Bronchial epithelial cell (primary cell): ENCODE measurements at regions not wholly inside any gene's neighbourhood (a gene's known extent, or its start where the extent isn't known, plus 50 kb on each side); places are given as distances from the start of the nearest gene placed in this dataset.
A peak's percentile ranks its signal among the peaks of the same experiment; 100 is the strongest.
"Not testable (repeated sequence)": the region's sequence is repeated elsewhere in the genome, so short reads cannot be mapped to it uniquely, and the experiment has no call there.

ENCODE experiments used
- DNase-seq: peaks from one replicate; pipeline ENCODE4 v3.0.0-alpha.2; 2010; ENCODE audit warnings: low read depth
- FAIRE-seq: peaks from 2 replicates; lab custom pipeline; 2011; peaks lifted over from hg19 to GRCh38; lab: Jason Lieb, UNC
- H3K27me3 ChIP-seq: 2 replicates; pipeline ENCODE4 v1.5.1; 2011; ENCODE audit warnings: low read length; ENCODE audit not compliant: control insufficient read depth, insufficient read depth
- H3K36me3 ChIP-seq: 2 replicates; pipeline ENCODE4 v1.5.1; 2011; ENCODE audit warnings: low read length; ENCODE audit not compliant: control insufficient read depth, insufficient read depth
- H3K4me3 ChIP-seq: 2 replicates; pipeline ENCODE4 v1.5.1; 2011; ENCODE audit warnings: mild to moderate bottlenecking, low read depth, low read length, control low read depth
- CTCF ChIP-seq: IDR thresholded peaks from 2 replicates; pipeline ENCODE4 v1.5.1; 2011; ENCODE audit warnings: mild to moderate bottlenecking, moderate library complexity, low read length, control low read depth, inconsistent platforms; ENCODE audit not compliant: insufficient read depth, severe bottlenecking

GRCh38 chr2:182504903-182505302 lies 78.1 kb upstream of the PDE1A start:
- peak; percentile 37 for DNase-seq
- Histone ChIP-seq H3K27me3 (no peaks in the 10 kb centered on the region), H3K4me3 (no peak overlapping the region), H3K36me3 (no peaks in the 10 kb centered on the region)
- TF ChIP-seq CTCF: no peak
- FAIRE-seq: no peak

- no peak for TF ChIP-seq CTCF
- Histone ChIP-seq H3K4me3 (no peak overlapping the region), H3K27me3 (no peaks in the 10 kb centered on the region), H3K36me3 (no peaks in the 10 kb centered on the region)
- DNase-seq: no peak
- FAIRE-seq: no peak
Measured at GRCh38 chr2:182506606-182507005, 79.8 kb upstream of the PDE1A start.

- not testable (repeated sequence) for H3K36me3 ChIP-seq, DNase-seq, H3K4me3 ChIP-seq, H3K27me3 ChIP-seq, FAIRE-seq
Measured at GRCh38 chr2:182508583-182508982, 81.7 kb upstream of the PDE1A start.

GRCh38 chr2:182509216-182509615 lies 82.4 kb upstream of the PDE1A start:
- Histone ChIP-seq H3K36me3 (no peaks in the 10 kb centered on the region), H3K4me3 (no peak overlapping the region), H3K27me3 (no peaks in the 10 kb centered on the region)
- no peak for DNase-seq
- FAIRE-seq: no peak
- TF ChIP-seq CTCF: no peak

GRCh38 chr2:182521453-182522404 lies 94.9 kb upstream of the PDE1A start:
- no peak for FAIRE-seq
- H3K27me3 ChIP-seq: peaks cover 2% of the 10 kb centered on the region
- DNase-seq: no peak
- no peak for TF ChIP-seq CTCF
- no peak overlapping the region for H3K4me3 ChIP-seq
- no peaks in the 10 kb centered on the region for H3K36me3 ChIP-seq

GRCh38 chr2:182522405-182522896 lies 95.6 kb upstream of the PDE1A start:
- peaks cover 2% of the 10 kb centered on the region for H3K27me3 ChIP-seq
- DNase-seq (no peak), FAIRE-seq (no peak)
- no peaks in the 10 kb centered on the region for H3K36me3 ChIP-seq
- H3K4me3 ChIP-seq: no peak overlapping the region
- TF ChIP-seq CTCF: no peak
